SKM-1 (cell line): ENCODE measurements at regions not wholly inside any gene's neighbourhood (a gene's known extent, or its start where the extent isn't known, plus 50 kb on each side); places are given as distances from the start of the nearest gene placed in this dataset.

Source experiments
- DNase-seq: peaks from one replicate; lab custom pipeline; 2025; ENCODE audit not compliant: unreplicated experiment; lab: John Stamatoyannopoulos, UW

- no peak for DNase-seq
Measured at GRCh38 chr4:160877087-160877790, 1286.6 kb downstream of the FSTL5 start.

- no peak for DNase-seq
Measured at GRCh38 chr4:160880180-160880579, 1283.6 kb downstream of the FSTL5 start.

GRCh38 chr4:160887668-160888067 is 1276.1 kb downstream of the FSTL5 start:
- no peak for DNase-seq

GRCh38 chr4:160894128-160894527 is 1269.7 kb downstream of the FSTL5 start:
- no peak for DNase-seq

GRCh38 chr4:160894809-160895208 is 1269.0 kb downstream of the FSTL5 start:
- DNase-seq: no peak

- no peak for DNase-seq
Measured at GRCh38 chr4:160927311-160927710, 1236.5 kb downstream of the FSTL5 start.

- DNase-seq: no peak
Measured at GRCh38 chr4:160928482-160928881, 1235.3 kb downstream of the FSTL5 start.

GRCh38 chr4:160947653-160948052 is 1216.1 kb downstream of the FSTL5 start:
- DNase-seq: no peak

- DNase-seq: no peak
Measured at GRCh38 chr4:160956875-160957274, 1206.9 kb downstream of the FSTL5 start.

GRCh38 chr4:160969925-160970324 is 1193.9 kb downstream of the FSTL5 start:
- DNase-seq: no peak

GRCh38 chr4:160980091-160980490 is 1183.7 kb downstream of the FSTL5 start:
- no peak for DNase-seq

GRCh38 chr4:160981083-160981482 is 1182.7 kb downstream of the FSTL5 start:
- no peak for DNase-seq

- DNase-seq: no peak
Measured at GRCh38 chr4:160983035-160983434, 1180.8 kb downstream of the FSTL5 start.

GRCh38 chr4:161002386-161002785 is 1161.4 kb downstream of the FSTL5 start:
- DNase-seq: no peak

GRCh38 chr4:161003418-161004057 is 1160.3 kb downstream of the FSTL5 start:
- no peak for DNase-seq

- no peak for DNase-seq
Measured at GRCh38 chr4:161005746-161006145, 1158.1 kb downstream of the FSTL5 start.

GRCh38 chr4:161008527-161008926 is 1155.3 kb downstream of the FSTL5 start:
- no peak for DNase-seq

GRCh38 chr4:161010227-161010626 is 1153.6 kb downstream of the FSTL5 start:
- DNase-seq: no peak
